Calu3 (cell line): ENCODE measurements at regions not wholly inside any gene's neighbourhood (a gene's known extent, or its start where the extent isn't known, plus 50 kb on each side); places are given as distances from the start of the nearest gene placed in this dataset.

Experiments used
- BruUV-seq: library from RNA; stranded (reverse); fragments of 400-500 nt; replicated peaks from 2 replicates; lab custom pipeline; 2021; lab: Mats Ljungman, UMichigan
- CTCF ChIA-PET: fragments of 300-600 bp; sonication (Branson Sonifier 250); formaldehyde crosslinking; loops from one replicate; lab custom pipeline; 2022; ENCODE audit warnings: antibody characterized with exemption; lab: Charles Lee
- DNase-seq: peaks from one replicate; pipeline ENCODE4 v3.0.0; 2022
- H3K27ac Mint-ChIP-seq: one replicate; pipeline ENCODE4 v1.8.0; 2022; ENCODE audit warnings: mixed read lengths; ENCODE audit not compliant: unreplicated experiment
- H3K27me3 Mint-ChIP-seq: one replicate; pipeline ENCODE4 v1.8.0; 2022; ENCODE audit warnings: mixed read lengths; ENCODE audit not compliant: unreplicated experiment
- H3K36me3 Mint-ChIP-seq: one replicate; pipeline ENCODE4 v1.8.0; 2022; ENCODE audit warnings: mild to moderate bottlenecking, moderate library complexity, mixed read lengths; ENCODE audit not compliant: insufficient read depth, unreplicated experiment
- H3K4me1 Mint-ChIP-seq: one replicate; pipeline ENCODE4 v1.8.0; 2022; ENCODE audit warnings: mild to moderate bottlenecking, low read depth, mixed read lengths; ENCODE audit not compliant: unreplicated experiment
- H3K4me3 Mint-ChIP-seq: one replicate; pipeline ENCODE4 v1.8.0; 2022; ENCODE audit warnings: mild to moderate bottlenecking, low read depth, moderate library complexity, mixed read lengths; ENCODE audit not compliant: unreplicated experiment
- H3K9me3 Mint-ChIP-seq: one replicate; pipeline ENCODE4 v1.8.0; 2022; ENCODE audit warnings: low read depth, mixed read lengths; ENCODE audit not compliant: unreplicated experiment
- intact Hi-C: fragments of 100-400 bp; cut with micrococcal nuclease; formaldehyde crosslinking; loops from one replicate; pipeline ENCODE4 v1.10.0; 2022; ENCODE audit not compliant: unreplicated experiment
- TF ChIP-seq, protein P1 (sequence below): fragments of 200-600 bp; IDR thresholded peaks from one replicate; pipeline ENCODE4 v1.8.0; 2022; ENCODE audit warnings: antibody characterized with exemption; ENCODE audit not compliant: unreplicated experiment

DNA sequence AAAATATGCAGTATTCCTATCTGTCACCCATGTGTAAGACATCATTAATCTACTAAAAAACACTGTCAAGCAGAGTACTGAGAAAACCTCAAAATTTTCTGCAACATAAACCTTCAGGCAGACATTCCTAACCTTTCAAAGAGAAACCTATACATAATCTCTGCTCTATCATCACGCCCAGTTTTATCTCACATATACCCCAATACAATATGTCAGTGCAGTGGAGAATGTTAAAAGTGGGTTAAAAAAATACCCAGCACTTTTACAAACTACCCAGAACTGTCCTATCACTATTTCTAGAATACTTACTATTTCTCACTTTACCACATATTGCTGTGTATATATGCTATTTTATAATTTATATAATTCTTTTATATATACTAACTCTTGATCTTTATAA lies 922.0 kb upstream of the SORCS1 start:
- H3K4me1 Mint-ChIP-seq: no peaks in the 10 kb centered on the region
- no peak overlapping the region for H3K27ac Mint-ChIP-seq
- intact Hi-C loops: no loop called here
- H3K36me3 Mint-ChIP-seq: no peaks in the 10 kb centered on the region
- no peaks in the 10 kb centered on the region for H3K27me3 Mint-ChIP-seq
- H3K4me3 Mint-ChIP-seq: no peak overlapping the region
- DNase-seq: no peak
- TF ChIP-seq, protein P1, sequence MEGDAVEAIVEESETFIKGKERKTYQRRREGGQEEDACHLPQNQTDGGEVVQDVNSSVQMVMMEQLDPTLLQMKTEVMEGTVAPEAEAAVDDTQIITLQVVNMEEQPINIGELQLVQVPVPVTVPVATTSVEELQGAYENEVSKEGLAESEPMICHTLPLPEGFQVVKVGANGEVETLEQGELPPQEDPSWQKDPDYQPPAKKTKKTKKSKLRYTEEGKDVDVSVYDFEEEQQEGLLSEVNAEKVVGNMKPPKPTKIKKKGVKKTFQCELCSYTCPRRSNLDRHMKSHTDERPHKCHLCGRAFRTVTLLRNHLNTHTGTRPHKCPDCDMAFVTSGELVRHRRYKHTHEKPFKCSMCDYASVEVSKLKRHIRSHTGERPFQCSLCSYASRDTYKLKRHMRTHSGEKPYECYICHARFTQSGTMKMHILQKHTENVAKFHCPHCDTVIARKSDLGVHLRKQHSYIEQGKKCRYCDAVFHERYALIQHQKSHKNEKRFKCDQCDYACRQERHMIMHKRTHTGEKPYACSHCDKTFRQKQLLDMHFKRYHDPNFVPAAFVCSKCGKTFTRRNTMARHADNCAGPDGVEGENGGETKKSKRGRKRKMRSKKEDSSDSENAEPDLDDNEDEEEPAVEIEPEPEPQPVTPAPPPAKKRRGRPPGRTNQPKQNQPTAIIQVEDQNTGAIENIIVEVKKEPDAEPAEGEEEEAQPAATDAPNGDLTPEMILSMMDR: no peak
- CTCF ChIA-PET: no interaction called here
- no TSS peak for BruUV-seq
- H3K9me3 Mint-ChIP-seq: no peaks in the 10 kb centered on the region

DNA sequence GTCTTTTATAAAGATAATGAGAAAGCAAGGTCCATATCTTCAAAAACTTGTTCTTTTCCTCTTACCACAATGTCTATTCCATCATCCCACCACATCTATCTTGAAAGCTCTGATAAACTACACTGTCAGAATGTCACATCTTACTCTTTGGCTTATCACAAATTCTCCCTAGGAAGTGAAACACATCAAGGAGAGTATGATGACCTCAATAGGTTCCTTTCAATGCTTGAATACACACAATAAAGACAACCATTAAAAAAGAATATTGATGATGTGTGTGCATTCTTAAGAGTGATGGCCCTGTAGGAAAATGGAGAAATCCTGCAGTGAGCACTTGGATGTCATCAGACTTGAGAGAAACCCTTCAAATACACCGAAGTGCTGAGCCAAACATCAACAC lies 918.1 kb upstream of the SORCS1 start:
- intact Hi-C loops: no loop called here
- Mint-ChIP-seq H3K9me3 (peaks cover 2% of the 10 kb centered on the region), H3K27me3 (no peaks in the 10 kb centered on the region), H3K4me1 (no peaks in the 10 kb centered on the region), H3K36me3 (no peaks in the 10 kb centered on the region), H3K27ac (no peak overlapping the region), H3K4me3 (no peak overlapping the region)
- BruUV-seq: no TSS peak
- TF ChIP-seq, protein P1: no peak
- DNase-seq: no peak
- CTCF ChIA-PET: no interaction called here

DNA sequence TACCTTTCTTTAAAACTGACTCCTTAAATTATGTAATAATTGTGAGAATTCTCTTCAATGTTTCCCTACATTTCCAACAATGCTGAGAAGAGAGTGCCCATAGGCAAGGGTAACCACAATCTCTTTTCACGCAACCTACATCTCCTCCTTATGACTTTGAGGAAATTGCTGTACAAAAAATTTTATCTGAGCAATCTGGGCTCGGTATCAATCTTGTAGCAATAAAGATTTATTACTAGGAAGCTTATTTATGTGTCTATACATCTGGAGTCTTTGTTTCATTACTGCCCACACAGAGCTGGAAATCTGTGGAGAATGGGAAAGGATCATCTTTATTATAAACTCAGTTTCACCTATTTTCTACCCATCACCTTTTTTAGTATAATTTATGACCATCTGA lies 913.8 kb upstream of the SORCS1 start:
- H3K27ac Mint-ChIP-seq: no peak overlapping the region
- no peaks in the 10 kb centered on the region for H3K27me3 Mint-ChIP-seq
- DNase-seq: no peak
- TF ChIP-seq, protein P1: no peak
- BruUV-seq: no TSS peak
- CTCF ChIA-PET: no interaction called here
- intact Hi-C loops: no loop called here
- H3K9me3 Mint-ChIP-seq: peaks cover 9% of the 10 kb centered on the region
- H3K4me1 Mint-ChIP-seq: no peaks in the 10 kb centered on the region
- H3K36me3 Mint-ChIP-seq: no peaks in the 10 kb centered on the region
- no peak overlapping the region for H3K4me3 Mint-ChIP-seq

DNA sequence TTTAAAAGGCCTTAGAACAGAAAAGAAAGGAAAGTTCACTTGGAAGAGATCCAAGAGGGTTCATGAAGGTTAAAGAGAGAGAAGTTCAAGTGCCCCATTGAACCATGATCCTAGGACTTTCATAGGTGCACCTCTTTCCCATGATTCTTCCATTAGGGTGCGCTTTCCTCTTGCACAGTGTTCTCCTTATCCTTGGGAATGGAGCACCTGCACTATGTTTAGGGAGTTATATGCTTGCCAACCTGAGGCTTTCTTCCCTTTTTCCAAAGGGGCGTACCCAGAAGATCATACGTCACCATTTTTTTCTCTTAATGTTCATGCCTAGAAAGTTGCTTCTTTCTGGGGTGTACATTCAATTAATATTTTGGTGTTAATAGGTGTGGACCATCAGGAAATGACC lies 908.0 kb upstream of the SORCS1 start:
- H3K27ac Mint-ChIP-seq: no peak overlapping the region
- H3K4me1 Mint-ChIP-seq: no peaks in the 10 kb centered on the region
- H3K36me3 Mint-ChIP-seq: no peaks in the 10 kb centered on the region
- no peak overlapping the region for H3K4me3 Mint-ChIP-seq
- CTCF ChIA-PET: no interaction called here
- BruUV-seq: no TSS peak
- H3K27me3 Mint-ChIP-seq: no peaks in the 10 kb centered on the region
- TF ChIP-seq, protein P1: no peak
- peaks cover 12% of the 10 kb centered on the region for H3K9me3 Mint-ChIP-seq
- intact Hi-C loops: no loop called here
- DNase-seq: no peak

DNA sequence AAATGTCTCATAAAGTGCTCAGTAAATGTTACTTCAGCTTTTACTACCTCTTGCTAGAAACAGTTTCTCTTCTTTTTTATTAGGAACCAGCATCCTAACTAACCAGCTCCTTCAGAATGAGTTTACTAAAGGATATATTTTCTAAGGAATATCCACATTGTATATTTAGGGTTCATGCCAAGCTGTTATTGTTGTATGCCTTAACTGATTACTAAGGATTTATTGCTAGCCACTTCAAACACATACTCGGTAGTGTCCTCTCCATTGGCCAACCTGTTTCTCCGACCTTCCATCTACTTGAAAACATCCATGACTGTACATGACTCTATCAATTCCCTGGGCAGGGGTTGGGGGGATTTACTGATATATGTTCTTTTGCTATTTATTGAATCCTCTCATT lies 906.3 kb upstream of the SORCS1 start:
- Mint-ChIP-seq H3K4me1 (no peaks in the 10 kb centered on the region), H3K27me3 (no peaks in the 10 kb centered on the region), H3K9me3 (peaks cover 12% of the 10 kb centered on the region), H3K4me3 (no peak overlapping the region), H3K36me3 (no peaks in the 10 kb centered on the region), H3K27ac (no peak overlapping the region)
- BruUV-seq: no TSS peak
- intact Hi-C loops: no loop called here
- DNase-seq: no peak
- TF ChIP-seq, protein P1: no peak
- CTCF ChIA-PET: no interaction called here
